ENCODE measurements at regions not wholly inside any gene's neighbourhood (a gene's known extent, or its start where the extent isn't known, plus 50 kb on each side); places are given as distances from the start of the nearest gene placed in this dataset.

GRCh38 chr21:24738063-24738462 is 869.2 kb downstream of the MRPL39 start:
- DNase-seq, result no peak
- intact Hi-C loops (cut with DNase I), result no loop called here
- no peaks in the 10 kb centered on the region for H3K4me1 ChIP-seq

DNA sequence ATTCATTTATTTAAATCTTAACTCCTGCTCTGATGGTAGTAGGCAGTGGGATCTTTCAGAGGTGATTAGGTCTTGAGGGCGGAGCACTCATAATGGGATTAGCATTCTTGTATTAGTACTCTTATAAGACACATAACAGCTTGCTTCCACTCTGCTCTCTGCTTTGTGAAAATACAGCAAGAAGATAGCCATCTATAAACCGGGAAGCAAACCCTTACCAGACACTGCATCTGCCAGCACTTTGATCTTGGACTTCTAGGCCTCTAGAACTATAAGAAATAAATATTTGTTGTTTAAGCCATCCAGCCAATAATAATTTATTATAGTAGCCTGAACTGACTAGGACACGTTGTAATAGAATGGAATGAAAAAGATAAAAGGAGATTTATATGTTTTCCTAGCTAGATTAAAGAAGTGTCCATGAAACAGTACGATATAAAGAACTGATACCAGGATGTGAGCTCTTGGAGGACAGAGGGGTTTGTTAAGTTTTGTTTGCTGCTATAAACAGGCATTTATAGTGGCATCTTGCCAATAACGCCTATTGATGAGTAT is 869.9 kb downstream of the MRPL39 start:
- Histone ChIP-seq H3K4me3 (no peak overlapping the region), H3K27ac (no peak overlapping the region), H3K36me3 (no peaks in the 10 kb centered on the region), H3K9me3 (no peaks in the 10 kb centered on the region), H3K27me3 (ENCODE audit: low read depth) (no peaks in the 10 kb centered on the region), H3K4me1 (no peaks in the 10 kb centered on the region)
- TF ChIP-seq, protein P1, sequence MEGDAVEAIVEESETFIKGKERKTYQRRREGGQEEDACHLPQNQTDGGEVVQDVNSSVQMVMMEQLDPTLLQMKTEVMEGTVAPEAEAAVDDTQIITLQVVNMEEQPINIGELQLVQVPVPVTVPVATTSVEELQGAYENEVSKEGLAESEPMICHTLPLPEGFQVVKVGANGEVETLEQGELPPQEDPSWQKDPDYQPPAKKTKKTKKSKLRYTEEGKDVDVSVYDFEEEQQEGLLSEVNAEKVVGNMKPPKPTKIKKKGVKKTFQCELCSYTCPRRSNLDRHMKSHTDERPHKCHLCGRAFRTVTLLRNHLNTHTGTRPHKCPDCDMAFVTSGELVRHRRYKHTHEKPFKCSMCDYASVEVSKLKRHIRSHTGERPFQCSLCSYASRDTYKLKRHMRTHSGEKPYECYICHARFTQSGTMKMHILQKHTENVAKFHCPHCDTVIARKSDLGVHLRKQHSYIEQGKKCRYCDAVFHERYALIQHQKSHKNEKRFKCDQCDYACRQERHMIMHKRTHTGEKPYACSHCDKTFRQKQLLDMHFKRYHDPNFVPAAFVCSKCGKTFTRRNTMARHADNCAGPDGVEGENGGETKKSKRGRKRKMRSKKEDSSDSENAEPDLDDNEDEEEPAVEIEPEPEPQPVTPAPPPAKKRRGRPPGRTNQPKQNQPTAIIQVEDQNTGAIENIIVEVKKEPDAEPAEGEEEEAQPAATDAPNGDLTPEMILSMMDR (IDR thresholded peaks at IDR 0.05), result no peak
- intact Hi-C loops (cut with DNase I), result no loop called here
- DNase-seq, result no peak
- ATAC-seq, result no peak

More at GRCh38 chr21:24738063-24738462, 869.2 kb downstream of the MRPL39 start:
- TF ChIP-seq, protein P1 (IDR thresholded peaks at IDR 0.05), result no peak
- Histone ChIP-seq H3K9me3 (no peaks in the 10 kb centered on the region), H3K4me3 (no peak overlapping the region), H3K36me3 (no peaks in the 10 kb centered on the region), H3K27ac (no peak overlapping the region), H3K27me3 (ENCODE audit: low read depth) (no peaks in the 10 kb centered on the region)
- no peak for ATAC-seq

GRCh38 chr21:24730661-24731060 is 876.6 kb downstream of the MRPL39 start:
- DNase-seq (no peak), ATAC-seq (no peak)
- Histone ChIP-seq H3K36me3 (no peaks in the 10 kb centered on the region), H3K4me1 (no peaks in the 10 kb centered on the region), H3K27me3 (ENCODE audit: low read depth) (no peaks in the 10 kb centered on the region), H3K9me3 (no peaks in the 10 kb centered on the region), H3K4me3 (no peak overlapping the region), H3K27ac (no peak overlapping the region)
- TF ChIP-seq, protein P1 (IDR thresholded peaks at IDR 0.05), result no peak
- intact Hi-C loops (cut with DNase I), result no loop called here

DNA sequence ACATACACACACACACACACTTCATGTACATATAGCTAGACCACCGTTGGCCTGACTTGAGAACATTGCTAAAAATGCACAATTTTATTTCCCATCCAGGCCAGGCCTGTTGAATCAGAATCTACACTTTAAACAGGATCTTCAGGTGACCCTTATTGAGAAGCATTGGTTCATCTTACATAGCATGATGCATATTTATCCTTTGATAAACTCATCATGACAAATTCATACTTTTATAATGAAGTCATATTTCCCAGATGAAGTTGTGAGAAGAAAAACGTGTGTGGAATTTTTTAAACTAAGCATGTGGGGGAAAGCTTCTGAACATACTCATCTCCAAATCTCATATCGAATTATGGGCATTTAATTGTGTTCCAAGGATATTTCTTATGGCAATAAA is 877.7 kb downstream of the MRPL39 start:
- Histone ChIP-seq H3K9me3 (no peaks in the 10 kb centered on the region), H3K4me3 (no peak overlapping the region), H3K27me3 (ENCODE audit: low read depth) (no peaks in the 10 kb centered on the region), H3K36me3 (no peaks in the 10 kb centered on the region), H3K4me1 (no peaks in the 10 kb centered on the region), H3K27ac (no peak overlapping the region)
- ATAC-seq (no peak), DNase-seq (no peak)
- TF ChIP-seq, protein P1 (IDR thresholded peaks at IDR 0.05), result no peak
- intact Hi-C loops (cut with DNase I), result no loop called here

DNA sequence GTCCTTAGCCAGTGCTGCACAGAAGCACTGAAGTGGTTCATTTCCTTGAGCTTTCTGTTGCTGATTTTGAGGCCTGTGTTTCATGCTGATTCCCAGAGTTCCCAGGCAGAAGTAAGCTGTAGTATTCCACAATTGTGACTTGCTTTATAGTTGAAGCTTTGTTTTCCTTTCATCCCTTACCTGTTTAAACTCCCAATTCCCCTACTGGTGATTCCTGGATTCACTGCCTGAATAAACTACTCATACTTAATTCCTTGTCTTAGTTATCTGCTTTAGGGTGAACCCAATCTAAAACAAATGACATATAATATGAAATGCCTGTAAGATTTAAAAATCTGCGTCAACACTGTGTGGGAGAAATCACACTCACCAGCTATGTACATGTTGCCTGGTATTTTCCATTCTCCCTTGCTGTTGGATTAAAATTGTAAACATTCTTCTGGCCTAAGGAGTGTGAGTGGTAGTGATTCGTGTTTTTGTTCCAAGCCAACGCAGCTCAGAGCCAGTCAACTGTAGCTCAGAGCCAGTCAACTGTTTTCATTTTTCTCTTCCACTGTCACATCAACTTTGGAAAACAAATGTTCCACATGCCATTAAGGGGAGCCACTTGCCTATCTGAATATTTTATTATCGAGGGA is 879.4 kb downstream of the MRPL39 start:
- no peak overlapping the region for H3K27ac ChIP-seq
- DNase-seq (no peak), ATAC-seq (no peak)
- no peak overlapping the region for H3K4me3 ChIP-seq
- H3K36me3 ChIP-seq, result no peaks in the 10 kb centered on the region
- H3K27me3 ChIP-seq (ENCODE audit: low read depth), result no peaks in the 10 kb centered on the region
- TF ChIP-seq, protein P1 (IDR thresholded peaks at IDR 0.05), result no peak
- no peaks in the 10 kb centered on the region for H3K9me3 ChIP-seq
- no peaks in the 10 kb centered on the region for H3K4me1 ChIP-seq
- intact Hi-C loops (cut with DNase I), result no loop called here
